ENCODE measurements at regions not wholly inside any gene's neighbourhood (a gene's known extent, or its start where the extent isn't known, plus 50 kb on each side); places are given as distances from the start of the nearest gene placed in this dataset.
"Not testable (repeated sequence)": the region's sequence is repeated elsewhere in the genome, so short reads cannot be mapped to it uniquely, and the experiment has no call there.

- DNase-seq = no peak
These were observed 104.0 kb upstream of the PPM1J start for GRCh38 chr1:112818990-112819689.

GRCh38 chr1:112817555-112818373 lies 102.6 kb upstream of the PPM1J start:
- DNase-seq = no peak

- no peak for DNase-seq
These were observed 100.2 kb upstream of the PPM1J start for GRCh38 chr1:112815376-112815775.

- DNase-seq = not testable (repeated sequence)
These were observed 99.5 kb upstream of the PPM1J start for GRCh38 chr1:112814645-112815044.

- DNase-seq = peak; percentile 40
These were observed 93.9 kb upstream of the PPM1J start for GRCh38 chr1:112808861-112809684.

GRCh38 chr1:112807999-112808398 lies 92.9 kb upstream of the PPM1J start:
- no peak for DNase-seq

GRCh38 chr1:112807117-112807516 lies 92.0 kb upstream of the PPM1J start:
- DNase-seq = no peak

- no peak for DNase-seq
These were observed 91.0 kb upstream of the PPM1J start for GRCh38 chr1:112806090-112806642.

- DNase-seq = no peak
These were observed 90.2 kb upstream of the PPM1J start for GRCh38 chr1:112805155-112805853.

- no peak for DNase-seq
These were observed 89.0 kb upstream of the PPM1J start for GRCh38 chr1:112803906-112804762.

GRCh38 chr1:112800289-112800688 lies 85.2 kb upstream of the PPM1J start:
- no peak for DNase-seq

- DNase-seq = no peak
These were observed 83.2 kb upstream of the PPM1J start for GRCh38 chr1:112798292-112798691.

GRCh38 chr1:112797224-112797623 lies 82.1 kb upstream of the PPM1J start:
- no peak for DNase-seq

- no peak for DNase-seq
These were observed 79.6 kb upstream of the PPM1J start for GRCh38 chr1:112794654-112795239.

- no peak for DNase-seq
These were observed 78.8 kb upstream of the PPM1J start for GRCh38 chr1:112793631-112794565.

- DNase-seq = no peak
These were observed 76.6 kb upstream of the PPM1J start for GRCh38 chr1:112791723-112792104.

GRCh38 chr1:112790920-112791722 lies 76.0 kb upstream of the PPM1J start:
- no peak for DNase-seq

- DNase-seq = no peak
These were observed 73.4 kb upstream of the PPM1J start for GRCh38 chr1:112788561-112788960.

GRCh38 chr1:112788054-112788453 lies 72.9 kb upstream of the PPM1J start:
- DNase-seq = no peak
